Transverse colon (tissue), 3 donors: ENCODE measurements at regions not wholly inside any gene's neighbourhood (a gene's known extent, or its start where the extent isn't known, plus 50 kb on each side); places are given as distances from the start of the nearest gene placed in this dataset.

Source experiments
- EP300 ChIP-seq: sonication (generic); formaldehyde crosslinking; IDR thresholded peaks from one replicate; pipeline ENCODE4 v1.6.1; 2017; ENCODE audit warnings: antibody characterized with exemption, low read depth
- TF ChIP-seq, protein P1 (sequence below), 5 experiments: fragments of 200-600 bp in 3 of 5; fragments of 450-650 bp in 2 of 5; sonication (generic) in 3 of 5; IDR thresholded peaks; 1 replicate in 2 of 5; 2 replicates in 3 of 5; pipeline ENCODE4 v1.5.1; 2016 to 2017; ENCODE audit warnings: antibody characterized with exemption in 5 of 5, inconsistent platforms in 3 of 5, mild to moderate bottlenecking in 2 of 5, moderate library complexity in 1 of 5

DNA sequence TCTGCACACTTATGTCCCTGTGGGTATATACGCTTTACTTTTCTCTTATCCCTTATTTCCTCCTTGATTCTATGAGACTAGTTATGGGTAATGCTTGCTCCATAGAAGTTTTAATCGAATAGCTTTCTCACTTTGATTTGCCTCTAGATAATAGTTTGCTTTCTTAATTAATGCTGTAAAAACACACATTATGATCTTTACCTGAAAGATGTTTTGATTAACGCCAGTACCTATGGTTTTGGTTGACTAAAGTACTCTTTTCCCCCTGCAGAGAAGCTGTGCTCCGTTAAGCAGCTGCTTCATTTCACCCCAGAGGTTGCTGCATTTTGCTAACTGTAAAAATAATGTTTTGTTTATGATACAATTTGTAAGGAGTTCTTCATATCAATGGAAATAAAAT, 362.3 kb downstream of the FLRT2 start:
- TF ChIP-seq, protein P1, sequence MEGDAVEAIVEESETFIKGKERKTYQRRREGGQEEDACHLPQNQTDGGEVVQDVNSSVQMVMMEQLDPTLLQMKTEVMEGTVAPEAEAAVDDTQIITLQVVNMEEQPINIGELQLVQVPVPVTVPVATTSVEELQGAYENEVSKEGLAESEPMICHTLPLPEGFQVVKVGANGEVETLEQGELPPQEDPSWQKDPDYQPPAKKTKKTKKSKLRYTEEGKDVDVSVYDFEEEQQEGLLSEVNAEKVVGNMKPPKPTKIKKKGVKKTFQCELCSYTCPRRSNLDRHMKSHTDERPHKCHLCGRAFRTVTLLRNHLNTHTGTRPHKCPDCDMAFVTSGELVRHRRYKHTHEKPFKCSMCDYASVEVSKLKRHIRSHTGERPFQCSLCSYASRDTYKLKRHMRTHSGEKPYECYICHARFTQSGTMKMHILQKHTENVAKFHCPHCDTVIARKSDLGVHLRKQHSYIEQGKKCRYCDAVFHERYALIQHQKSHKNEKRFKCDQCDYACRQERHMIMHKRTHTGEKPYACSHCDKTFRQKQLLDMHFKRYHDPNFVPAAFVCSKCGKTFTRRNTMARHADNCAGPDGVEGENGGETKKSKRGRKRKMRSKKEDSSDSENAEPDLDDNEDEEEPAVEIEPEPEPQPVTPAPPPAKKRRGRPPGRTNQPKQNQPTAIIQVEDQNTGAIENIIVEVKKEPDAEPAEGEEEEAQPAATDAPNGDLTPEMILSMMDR (IDR thresholded peaks at IDR 0.05) = no peak
- TF ChIP-seq EP300 = no peak
